Vagina (tissue), 2 donors: ENCODE measurements at regions not wholly inside any gene's neighbourhood (a gene's known extent, or its start where the extent isn't known, plus 50 kb on each side); places are given as distances from the start of the nearest gene placed in this dataset.

Source experiments
- CTCF ChIP-seq, 3 experiments: fragments of 450-650 bp in 2 of 3; fragments of 200-600 bp in 1 of 3; sonication (generic) in 1 of 3; IDR thresholded peaks; one replicate each; pipeline ENCODE4 v1.5.1; 2017 to 2019; ENCODE audit warnings: antibody characterized with exemption in 3 of 3, mild to moderate bottlenecking in 2 of 3, moderate library complexity in 2 of 3
- POLR2A ChIP-seq, 2 donors: fragments of 450-650 bp; IDR thresholded peaks; one replicate each; pipeline ENCODE4 v1.6.1; 2017; ENCODE audit warnings: antibody characterized with exemption in 2 of 2, mild to moderate bottlenecking in 2 of 2, moderate library complexity in 2 of 2

- no peak for TF ChIP-seq CTCF (IDR thresholded peaks at IDR 0.05)
- no peak for TF ChIP-seq POLR2A (IDR thresholded peaks at IDR 0.05)
These were observed 710.0 kb upstream of the ARGLU1 start for GRCh38 chr13:107277911-107278310.
